ENCODE measurements at regions not wholly inside any gene's neighbourhood (a gene's known extent, or its start where the extent isn't known, plus 50 kb on each side); places are given as distances from the start of the nearest gene placed in this dataset.

- no peaks in the 10 kb centered on the region for H3K9me3 Mint-ChIP-seq
- DNase-seq = no peak
- H3K4me1 Mint-ChIP-seq (ENCODE audit: low read depth) = peaks cover 31% of the 10 kb centered on the region
- peaks cover 0 to 2% of the 10 kb centered on the region in 2 donors for H3K36me3 Mint-ChIP-seq (ENCODE audit: insufficient read depth in 2 of 2)
- H3K27me3 Mint-ChIP-seq (ENCODE audit: low read depth) = peaks cover 63% of the 10 kb centered on the region
- no peak overlapping the region for H3K4me3 Mint-ChIP-seq
- ATAC-seq (replicated peaks in 1 of 2) = no peak
- no peak overlapping the region for H3K27ac Mint-ChIP-seq
Observed at GRCh38 chr13:44816701-44817100, 172.6 kb downstream of the NUFIP1 start.

- peak; percentile 55 to 62 for DNase-seq
- peaks cover 60% of the 10 kb centered on the region for H3K27me3 Mint-ChIP-seq (ENCODE audit: low read depth)
- H3K4me1 Mint-ChIP-seq (ENCODE audit: low read depth) = peaks cover 35% of the 10 kb centered on the region
- no peak overlapping the region for H3K27ac Mint-ChIP-seq
- peak; percentile 81 to 84 for ATAC-seq (replicated peaks in 1 of 2)
- peaks cover 0 to 2% of the 10 kb centered on the region in 2 donors for H3K36me3 Mint-ChIP-seq (ENCODE audit: insufficient read depth in 2 of 2)
- H3K9me3 Mint-ChIP-seq = no peaks in the 10 kb centered on the region
- H3K4me3 Mint-ChIP-seq = peak overlapping the region in 1 of 2 donors; percentile 36
Observed at GRCh38 chr13:44815623-44816022, 173.6 kb downstream of the NUFIP1 start.

DNA sequence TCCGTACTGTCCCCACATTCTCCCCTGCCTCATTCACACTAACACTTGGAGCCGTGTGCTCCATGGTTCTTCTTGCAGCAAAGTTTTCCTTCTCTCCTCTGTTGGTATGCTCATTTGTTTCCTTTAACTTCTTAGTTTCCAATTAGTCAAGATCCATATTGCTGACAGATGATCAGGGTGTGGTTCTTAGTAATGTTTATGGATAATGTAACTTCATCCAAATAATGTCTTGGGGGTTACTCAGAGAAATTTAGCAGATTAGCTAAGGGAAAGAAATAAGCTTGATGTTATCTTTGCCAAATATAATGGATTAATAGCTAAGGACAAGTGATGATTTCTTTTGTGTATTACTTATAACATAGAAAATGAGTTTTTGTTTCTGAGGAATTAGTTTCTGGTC lies 174.4 kb downstream of the NUFIP1 start:
- peaks cover 0 to 2% of the 10 kb centered on the region in 2 donors for H3K36me3 Mint-ChIP-seq (ENCODE audit: insufficient read depth in 2 of 2)

DNA sequence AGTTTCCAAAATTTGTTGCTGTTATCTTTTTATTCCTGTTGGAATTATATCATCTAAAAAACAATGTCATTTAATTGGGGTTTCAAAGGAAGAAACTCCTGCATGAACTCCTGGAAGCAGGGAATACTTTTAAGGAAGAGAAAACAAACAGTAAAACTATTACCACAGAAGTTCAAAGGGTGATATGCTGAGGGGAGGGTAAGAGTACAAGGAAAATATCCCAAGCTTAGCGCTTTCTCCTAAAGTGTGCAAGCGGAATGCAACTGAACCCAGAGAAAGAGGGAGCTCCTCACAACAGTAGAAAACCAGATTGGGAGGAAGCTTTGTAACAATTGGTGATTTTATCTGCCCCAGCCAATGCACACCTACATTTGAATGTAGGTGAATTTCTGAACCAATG lies 175.1 kb downstream of the NUFIP1 start:
- no peak for ATAC-seq (replicated peaks in 1 of 2)
- H3K27ac Mint-ChIP-seq = peak overlapping the region; percentile 52
- H3K36me3 Mint-ChIP-seq (ENCODE audit: insufficient read depth in 2 of 2) = no peaks in the 10 kb centered on the region
- H3K4me1 Mint-ChIP-seq (ENCODE audit: low read depth) = peaks cover 28% of the 10 kb centered on the region
- no peak for DNase-seq
- no peak overlapping the region for H3K4me3 Mint-ChIP-seq
- peaks cover 55% of the 10 kb centered on the region for H3K27me3 Mint-ChIP-seq (ENCODE audit: low read depth)
- no peaks in the 10 kb centered on the region for H3K9me3 Mint-ChIP-seq

More for the DNA sequence above, 174.4 kb downstream of the NUFIP1 start:
- H3K9me3 Mint-ChIP-seq = no peaks in the 10 kb centered on the region
- H3K27ac Mint-ChIP-seq = peak overlapping the region; percentile 14
- no peak overlapping the region for H3K4me3 Mint-ChIP-seq
- peaks cover 34% of the 10 kb centered on the region for H3K4me1 Mint-ChIP-seq (ENCODE audit: low read depth)
- peaks cover 55% of the 10 kb centered on the region for H3K27me3 Mint-ChIP-seq (ENCODE audit: low read depth)
- ATAC-seq (replicated peaks in 1 of 2) (no peak), DNase-seq (no peak)

GRCh38 chr13:44812818-44813217 lies 176.5 kb downstream of the NUFIP1 start:
- H3K36me3 Mint-ChIP-seq (ENCODE audit: insufficient read depth in 2 of 2) = no peaks in the 10 kb centered on the region
- H3K4me1 Mint-ChIP-seq (ENCODE audit: low read depth) = peaks cover 19% of the 10 kb centered on the region
- ATAC-seq (replicated peaks in 1 of 2) (no peak), DNase-seq (no peak)
- no peak overlapping the region for H3K4me3 Mint-ChIP-seq
- peaks cover 47% of the 10 kb centered on the region for H3K27me3 Mint-ChIP-seq (ENCODE audit: low read depth)
- no peak overlapping the region for H3K27ac Mint-ChIP-seq
- H3K9me3 Mint-ChIP-seq = no peaks in the 10 kb centered on the region

- DNase-seq = peak; percentile 4 to 10
- H3K27me3 Mint-ChIP-seq (ENCODE audit: low read depth) = peaks cover 27% of the 10 kb centered on the region
- H3K27ac Mint-ChIP-seq = no peak overlapping the region
- no peak overlapping the region for H3K4me3 Mint-ChIP-seq
- peaks cover 8% of the 10 kb centered on the region for H3K4me1 Mint-ChIP-seq (ENCODE audit: low read depth)
- no peaks in the 10 kb centered on the region for H3K36me3 Mint-ChIP-seq (ENCODE audit: insufficient read depth in 2 of 2)
- no peak for ATAC-seq (replicated peaks in 1 of 2)
- H3K9me3 Mint-ChIP-seq = no peaks in the 10 kb centered on the region
Observed at GRCh38 chr13:44810061-44810840, 179.0 kb downstream of the NUFIP1 start.

DNA sequence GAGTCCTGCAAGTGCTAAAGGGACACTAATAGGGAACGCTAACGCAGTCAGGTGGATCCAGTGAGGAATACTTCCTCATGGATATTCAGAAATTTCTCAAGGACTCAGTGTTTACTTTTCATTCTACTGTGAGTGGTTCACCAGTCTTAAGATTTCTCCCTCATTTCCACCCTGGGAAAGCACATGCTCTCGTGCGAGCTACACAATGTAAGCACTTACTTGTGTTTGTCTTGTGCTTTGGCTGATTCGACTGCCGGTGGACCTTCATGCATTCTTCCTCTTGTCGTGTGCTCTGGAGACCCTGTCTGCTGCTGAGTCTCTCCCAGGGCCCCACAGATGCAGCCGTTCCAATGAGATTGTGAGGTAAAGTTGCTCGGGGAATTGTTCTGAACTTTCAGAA lies 180.1 kb downstream of the NUFIP1 start:
- H3K9me3 Mint-ChIP-seq = no peaks in the 10 kb centered on the region
- peaks cover 4% of the 10 kb centered on the region for H3K4me1 Mint-ChIP-seq (ENCODE audit: low read depth)
- ATAC-seq (replicated peaks in 1 of 2) = no peak
- no peak overlapping the region for H3K27ac Mint-ChIP-seq
- H3K4me3 Mint-ChIP-seq = no peak overlapping the region
- peaks cover 17% of the 10 kb centered on the region for H3K27me3 Mint-ChIP-seq (ENCODE audit: low read depth)
- no peak for DNase-seq
- H3K36me3 Mint-ChIP-seq (ENCODE audit: insufficient read depth in 2 of 2) = no peaks in the 10 kb centered on the region

DNA sequence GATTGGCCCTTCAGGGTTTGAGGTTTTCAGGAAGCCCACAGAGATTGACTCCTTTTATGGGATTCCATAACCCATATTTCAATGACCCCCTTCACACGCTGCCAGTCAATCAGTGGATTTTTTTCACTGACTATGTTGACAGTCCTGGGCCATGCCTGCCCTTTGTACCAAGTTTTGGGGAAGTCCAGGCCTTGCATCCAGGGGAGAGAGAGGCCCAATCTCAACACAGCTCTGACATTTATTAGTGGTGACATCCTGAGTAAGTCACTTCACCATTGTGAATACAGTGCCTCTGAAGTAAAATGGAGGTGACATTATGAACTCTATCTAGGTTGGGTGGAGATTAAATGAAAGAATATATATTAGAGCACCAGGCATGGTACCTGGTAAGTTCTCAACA lies 181.1 kb downstream of the NUFIP1 start:
- no peaks in the 10 kb centered on the region for H3K36me3 Mint-ChIP-seq (ENCODE audit: insufficient read depth in 2 of 2)
- H3K27me3 Mint-ChIP-seq (ENCODE audit: low read depth) = peaks cover 12% of the 10 kb centered on the region

DNA sequence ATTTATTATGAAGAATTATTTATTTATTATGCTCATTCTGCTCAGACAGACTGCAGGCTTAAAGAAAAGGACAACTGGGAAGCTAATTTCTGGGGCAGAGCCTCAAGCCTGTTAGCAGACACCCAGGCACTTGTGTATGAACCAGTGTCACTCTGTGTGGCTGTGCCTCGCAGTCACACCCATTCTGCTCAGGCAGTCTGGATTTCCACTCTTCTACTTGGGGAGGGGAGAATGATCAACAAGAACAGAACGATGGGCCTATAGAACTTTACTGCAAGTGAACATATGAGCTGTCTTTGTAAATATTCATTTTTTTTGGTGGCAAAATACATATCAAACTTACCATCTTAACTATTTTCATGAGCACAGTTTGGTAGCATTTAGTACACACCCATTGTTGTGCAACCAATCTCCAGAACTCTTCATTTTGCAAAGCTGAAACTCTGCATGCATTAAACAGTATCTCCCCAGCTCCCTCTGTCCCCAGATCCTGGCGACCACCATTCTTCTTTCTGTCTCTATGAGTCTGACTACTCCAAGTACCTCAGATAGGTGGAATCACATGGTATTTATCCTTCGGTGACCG lies 181.7 kb downstream of the NUFIP1 start:
- H3K27me3 Mint-ChIP-seq (ENCODE audit: low read depth) = peaks cover 9% of the 10 kb centered on the region
- no peaks in the 10 kb centered on the region for H3K36me3 Mint-ChIP-seq (ENCODE audit: insufficient read depth in 2 of 2)
- no peak for DNase-seq
- H3K9me3 Mint-ChIP-seq = no peaks in the 10 kb centered on the region
- H3K27ac Mint-ChIP-seq = no peak overlapping the region
- ATAC-seq (replicated peaks in 1 of 2) = no peak
- peaks cover 4% of the 10 kb centered on the region for H3K4me1 Mint-ChIP-seq (ENCODE audit: low read depth)
- no peak overlapping the region for H3K4me3 Mint-ChIP-seq

More for the DNA sequence above, 181.1 kb downstream of the NUFIP1 start:
- ATAC-seq (replicated peaks in 1 of 2) = no peak
- H3K27ac Mint-ChIP-seq = no peak overlapping the region
- no peak overlapping the region for H3K4me3 Mint-ChIP-seq
- peaks cover 4% of the 10 kb centered on the region for H3K4me1 Mint-ChIP-seq (ENCODE audit: low read depth)
- H3K9me3 Mint-ChIP-seq = no peaks in the 10 kb centered on the region
- no peak for DNase-seq

DNA sequence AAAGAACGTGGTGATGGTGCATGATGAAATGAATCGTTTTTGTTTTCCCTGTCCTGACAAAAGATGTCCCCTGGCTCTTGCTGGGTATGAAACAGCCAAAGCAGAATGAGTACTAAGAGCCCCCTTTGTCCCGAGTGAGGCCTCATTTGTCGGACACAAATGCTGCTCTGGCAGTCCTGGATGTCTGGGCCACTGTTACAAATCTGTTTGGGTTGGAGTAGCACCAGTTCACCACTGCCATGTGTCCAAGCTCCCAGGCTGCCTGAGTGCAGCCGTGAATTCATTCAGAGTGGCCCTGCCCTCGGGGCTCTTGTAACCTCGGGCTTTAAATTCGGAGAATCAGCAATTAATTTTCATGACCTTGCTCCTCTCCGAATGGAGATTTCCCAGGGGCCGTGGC lies 182.4 kb downstream of the NUFIP1 start:
- Mint-ChIP-seq H3K36me3 (ENCODE audit: insufficient read depth in 2 of 2) (no peaks in the 10 kb centered on the region), H3K4me1 (ENCODE audit: low read depth) (peaks cover 8% of the 10 kb centered on the region), H3K9me3 (no peaks in the 10 kb centered on the region), H3K4me3 (no peak overlapping the region), H3K27me3 (ENCODE audit: low read depth) (peaks cover 2% of the 10 kb centered on the region), H3K27ac (no peak overlapping the region)
- DNase-seq = no peak
- ATAC-seq (replicated peaks in 1 of 2) = no peak

GRCh38 chr13:44805585-44805984 lies 183.7 kb downstream of the NUFIP1 start:
- Mint-ChIP-seq H3K9me3 (no peaks in the 10 kb centered on the region), H3K4me1 (ENCODE audit: low read depth) (peaks cover 4% of the 10 kb centered on the region), H3K4me3 (no peak overlapping the region), H3K27ac (no peak overlapping the region), H3K36me3 (ENCODE audit: insufficient read depth in 2 of 2) (no peaks in the 10 kb centered on the region), H3K27me3 (ENCODE audit: low read depth) (no peaks in the 10 kb centered on the region)
- DNase-seq = no peak
- ATAC-seq (replicated peaks in 1 of 2) = no peak

GRCh38 chr13:44803390-44803789 lies 185.9 kb downstream of the NUFIP1 start:
- Mint-ChIP-seq H3K27me3 (ENCODE audit: low read depth) (no peaks in the 10 kb centered on the region), H3K4me1 (ENCODE audit: low read depth) (peaks cover 4% of the 10 kb centered on the region), H3K36me3 (ENCODE audit: insufficient read depth in 2 of 2) (no peaks in the 10 kb centered on the region), H3K27ac (no peak overlapping the region), H3K4me3 (no peak overlapping the region), H3K9me3 (peaks cover 0 to 2% of the 10 kb centered on the region in 2 donors)
- DNase-seq (no peak), ATAC-seq (replicated peaks in 1 of 2) (no peak)

DNA sequence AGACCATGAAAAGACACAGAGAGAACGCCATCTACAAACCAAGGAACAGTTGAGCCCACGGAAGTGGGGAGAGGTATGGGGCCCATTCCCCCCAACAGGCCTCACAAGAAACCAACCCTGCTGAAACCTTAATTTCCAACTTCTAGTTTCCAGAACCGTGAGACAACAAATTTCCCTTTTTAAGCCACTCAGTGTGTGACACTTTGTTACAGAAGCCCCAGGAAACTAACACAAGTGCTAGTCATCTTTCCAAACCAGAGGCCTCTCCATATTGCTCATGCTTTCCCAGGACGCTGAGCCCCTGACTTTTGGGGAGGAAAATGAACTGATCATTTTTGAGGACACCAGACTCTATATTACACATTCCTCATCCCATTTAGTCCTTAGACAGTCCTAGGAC lies 186.8 kb downstream of the NUFIP1 start:
- peaks cover 0 to 2% of the 10 kb centered on the region in 2 donors for H3K9me3 Mint-ChIP-seq
- H3K27ac Mint-ChIP-seq = no peak overlapping the region
- no peak for ATAC-seq (replicated peaks in 1 of 2)
- H3K27me3 Mint-ChIP-seq (ENCODE audit: low read depth) = no peaks in the 10 kb centered on the region
- no peak overlapping the region for H3K4me3 Mint-ChIP-seq
- H3K4me1 Mint-ChIP-seq (ENCODE audit: low read depth) = peaks cover 4% of the 10 kb centered on the region
- DNase-seq = no peak
- no peaks in the 10 kb centered on the region for H3K36me3 Mint-ChIP-seq (ENCODE audit: insufficient read depth in 2 of 2)

GRCh38 chr13:44801990-44802389 lies 187.3 kb downstream of the NUFIP1 start:
- ATAC-seq (replicated peaks in 1 of 2) (no peak), DNase-seq (no peak)
- Mint-ChIP-seq H3K9me3 (peaks cover 0 to 2% of the 10 kb centered on the region in 2 donors), H3K36me3 (ENCODE audit: insufficient read depth in 2 of 2) (no peaks in the 10 kb centered on the region), H3K27me3 (ENCODE audit: low read depth) (no peaks in the 10 kb centered on the region), H3K4me1 (ENCODE audit: low read depth) (peaks cover 4% of the 10 kb centered on the region), H3K4me3 (no peak overlapping the region), H3K27ac (no peak overlapping the region)
